ENCODE measurements at regions not wholly inside any gene's neighbourhood (a gene's known extent, or its start where the extent isn't known, plus 50 kb on each side); places are given as distances from the start of the nearest gene placed in this dataset.

GRCh38 chr21:16320110-16320509, 590.3 kb downstream of the USP25 start:
- Histone ChIP-seq H3K9ac (ENCODE audit: low read depth, low read length) (no peak overlapping the region), H3K4me1 (ENCODE audit: insufficient read depth, low read length) (no peaks in the 10 kb centered on the region; the same call in 1 of the 2 replicates), H3K9me3 (ENCODE audit: insufficient read depth, low read depth, low read length) (no peaks in the 10 kb centered on the region), H3K27ac (ENCODE audit: low read length) (no peak overlapping the region), H3K36me3 (ENCODE audit: insufficient read depth, low read depth, low read length) (no peaks in the 10 kb centered on the region), H3K27me3 (ENCODE audit: insufficient read depth, low read length) (no peaks in the 10 kb centered on the region), H3K4me3 (ENCODE audit: low read length) (no peak overlapping the region)

- Histone ChIP-seq H3K9ac (ENCODE audit: low read depth, low read length) (no peak overlapping the region), H3K9me3 (ENCODE audit: insufficient read depth, low read depth, low read length) (no peaks in the 10 kb centered on the region), H3K27ac (ENCODE audit: low read length) (no peak overlapping the region), H3K36me3 (ENCODE audit: insufficient read depth, low read depth, low read length) (no peaks in the 10 kb centered on the region), H3K27me3 (ENCODE audit: insufficient read depth, low read length) (no peaks in the 10 kb centered on the region), H3K4me1 (ENCODE audit: insufficient read depth, low read length) (no peaks in the 10 kb centered on the region), H3K4me3 (ENCODE audit: low read length) (no peak overlapping the region)
Measured at GRCh38 chr21:16322454-16322853, 592.7 kb downstream of the USP25 start.

GRCh38 chr21:16323596-16323995, 593.8 kb downstream of the USP25 start:
- Histone ChIP-seq H3K36me3 (ENCODE audit: insufficient read depth, low read depth, low read length) (no peaks in the 10 kb centered on the region), H3K27ac (ENCODE audit: low read length) (no peak overlapping the region), H3K4me3 (ENCODE audit: low read length) (no peak overlapping the region), H3K4me1 (ENCODE audit: insufficient read depth, low read length) (no peaks in the 10 kb centered on the region), H3K27me3 (ENCODE audit: insufficient read depth, low read length) (no peaks in the 10 kb centered on the region), H3K9me3 (ENCODE audit: insufficient read depth, low read depth, low read length) (no peaks in the 10 kb centered on the region), H3K9ac (ENCODE audit: low read depth, low read length) (no peak overlapping the region)

GRCh38 chr21:16324630-16325029, 594.8 kb downstream of the USP25 start:
- Histone ChIP-seq H3K27ac (ENCODE audit: low read length) (no peak overlapping the region), H3K27me3 (ENCODE audit: insufficient read depth, low read length) (no peaks in the 10 kb centered on the region), H3K36me3 (ENCODE audit: insufficient read depth, low read depth, low read length) (no peaks in the 10 kb centered on the region), H3K9ac (ENCODE audit: low read depth, low read length) (no peak overlapping the region), H3K4me3 (ENCODE audit: low read length) (no peak overlapping the region), H3K4me1 (ENCODE audit: insufficient read depth, low read length) (no peaks in the 10 kb centered on the region), H3K9me3 (ENCODE audit: insufficient read depth, low read depth, low read length) (no peaks in the 10 kb centered on the region)

GRCh38 chr21:16330082-16330907, 600.5 kb downstream of the USP25 start:
- H3K36me3 ChIP-seq (ENCODE audit: insufficient read depth, low read depth, low read length) = no peaks in the 10 kb centered on the region
- H3K9ac ChIP-seq (ENCODE audit: low read depth, low read length) = no peak overlapping the region
- H3K27ac ChIP-seq (ENCODE audit: low read length) = no peak overlapping the region
- H3K27me3 ChIP-seq (ENCODE audit: insufficient read depth, low read length) = no peaks in the 10 kb centered on the region
- H3K4me1 ChIP-seq (ENCODE audit: insufficient read depth, low read length) = no peaks in the 10 kb centered on the region
- no peaks in the 10 kb centered on the region for H3K9me3 ChIP-seq (ENCODE audit: insufficient read depth, low read depth, low read length)
- no peak overlapping the region for H3K4me3 ChIP-seq (ENCODE audit: low read length)

GRCh38 chr21:16330908-16331268, 601.1 kb downstream of the USP25 start:
- no peak overlapping the region for H3K4me3 ChIP-seq (ENCODE audit: low read length)
- H3K4me1 ChIP-seq (ENCODE audit: insufficient read depth, low read length) = no peaks in the 10 kb centered on the region
- H3K27ac ChIP-seq (ENCODE audit: low read length) = no peak overlapping the region
- no peaks in the 10 kb centered on the region for H3K9me3 ChIP-seq (ENCODE audit: insufficient read depth, low read depth, low read length)
- H3K9ac ChIP-seq (ENCODE audit: low read depth, low read length) = no peak overlapping the region
- H3K36me3 ChIP-seq (ENCODE audit: insufficient read depth, low read depth, low read length) = no peaks in the 10 kb centered on the region
- no peaks in the 10 kb centered on the region for H3K27me3 ChIP-seq (ENCODE audit: insufficient read depth, low read length)

- no peaks in the 10 kb centered on the region for H3K4me1 ChIP-seq (ENCODE audit: insufficient read depth, low read length)
- H3K27me3 ChIP-seq (ENCODE audit: insufficient read depth, low read length) = no peaks in the 10 kb centered on the region
- H3K27ac ChIP-seq (ENCODE audit: low read length) = no peak overlapping the region
- no peak overlapping the region for H3K4me3 ChIP-seq (ENCODE audit: low read length)
- no peak overlapping the region for H3K9ac ChIP-seq (ENCODE audit: low read depth, low read length)
- no peaks in the 10 kb centered on the region for H3K36me3 ChIP-seq (ENCODE audit: insufficient read depth, low read depth, low read length)
- no peaks in the 10 kb centered on the region for H3K9me3 ChIP-seq (ENCODE audit: insufficient read depth, low read depth, low read length)
Measured at GRCh38 chr21:16337266-16337665, 607.5 kb downstream of the USP25 start.

- Histone ChIP-seq H3K4me3 (ENCODE audit: low read length) (no peak overlapping the region), H3K27me3 (ENCODE audit: insufficient read depth, low read length) (no peaks in the 10 kb centered on the region), H3K4me1 (ENCODE audit: insufficient read depth, low read length) (no peaks in the 10 kb centered on the region), H3K27ac (ENCODE audit: low read length) (no peak overlapping the region), H3K36me3 (ENCODE audit: insufficient read depth, low read depth, low read length) (no peaks in the 10 kb centered on the region), H3K9ac (ENCODE audit: low read depth, low read length) (no peak overlapping the region), H3K9me3 (ENCODE audit: insufficient read depth, low read depth, low read length) (no peaks in the 10 kb centered on the region)
Measured at GRCh38 chr21:16342932-16343331, 613.1 kb downstream of the USP25 start.

GRCh38 chr21:16343776-16344175, 614.0 kb downstream of the USP25 start:
- Histone ChIP-seq H3K36me3 (ENCODE audit: insufficient read depth, low read depth, low read length) (no peaks in the 10 kb centered on the region), H3K9ac (ENCODE audit: low read depth, low read length) (no peak overlapping the region), H3K9me3 (ENCODE audit: insufficient read depth, low read depth, low read length) (no peaks in the 10 kb centered on the region), H3K27me3 (ENCODE audit: insufficient read depth, low read length) (no peaks in the 10 kb centered on the region), H3K4me1 (ENCODE audit: insufficient read depth, low read length) (no peaks in the 10 kb centered on the region), H3K4me3 (ENCODE audit: low read length) (no peak overlapping the region), H3K27ac (ENCODE audit: low read length) (no peak overlapping the region)

GRCh38 chr21:16345757-16346156, 616.0 kb downstream of the USP25 start:
- H3K4me3 ChIP-seq (ENCODE audit: low read length) = no peak overlapping the region
- H3K27ac ChIP-seq (ENCODE audit: low read length) = no peak overlapping the region
- H3K36me3 ChIP-seq (ENCODE audit: insufficient read depth, low read depth, low read length) = no peaks in the 10 kb centered on the region
- H3K27me3 ChIP-seq (ENCODE audit: insufficient read depth, low read length) = no peaks in the 10 kb centered on the region
- no peaks in the 10 kb centered on the region for H3K4me1 ChIP-seq (ENCODE audit: insufficient read depth, low read length)
- no peaks in the 10 kb centered on the region for H3K9me3 ChIP-seq (ENCODE audit: insufficient read depth, low read depth, low read length)
- no peak overlapping the region for H3K9ac ChIP-seq (ENCODE audit: low read depth, low read length)

GRCh38 chr21:16347223-16347622, 617.4 kb downstream of the USP25 start:
- no peak overlapping the region for H3K4me3 ChIP-seq (ENCODE audit: low read length)
- H3K4me1 ChIP-seq (ENCODE audit: insufficient read depth, low read length) = no peaks in the 10 kb centered on the region
- no peaks in the 10 kb centered on the region for H3K36me3 ChIP-seq (ENCODE audit: insufficient read depth, low read depth, low read length)
- H3K27me3 ChIP-seq (ENCODE audit: insufficient read depth, low read length) = no peaks in the 10 kb centered on the region
- H3K9me3 ChIP-seq (ENCODE audit: insufficient read depth, low read depth, low read length) = no peaks in the 10 kb centered on the region
- no peak overlapping the region for H3K9ac ChIP-seq (ENCODE audit: low read depth, low read length)
- no peak overlapping the region for H3K27ac ChIP-seq (ENCODE audit: low read length)

GRCh38 chr21:16353764-16354163, 624.0 kb downstream of the USP25 start:
- H3K36me3 ChIP-seq (ENCODE audit: insufficient read depth, low read depth, low read length) = no peaks in the 10 kb centered on the region
- no peaks in the 10 kb centered on the region for H3K4me1 ChIP-seq (ENCODE audit: insufficient read depth, low read length)
- no peaks in the 10 kb centered on the region for H3K9me3 ChIP-seq (ENCODE audit: insufficient read depth, low read depth, low read length)
- H3K4me3 ChIP-seq (ENCODE audit: low read length) = no peak overlapping the region
- H3K27me3 ChIP-seq (ENCODE audit: insufficient read depth, low read length) = no peaks in the 10 kb centered on the region
- no peak overlapping the region for H3K9ac ChIP-seq (ENCODE audit: low read depth, low read length)
- no peak overlapping the region for H3K27ac ChIP-seq (ENCODE audit: low read length)
